ENCODE measurements at regions not wholly inside any gene's neighbourhood (a gene's known extent, or its start where the extent isn't known, plus 50 kb on each side); places are given as distances from the start of the nearest gene placed in this dataset.
"Not testable (repeated sequence)": the region's sequence is repeated elsewhere in the genome, so short reads cannot be mapped to it uniquely, and the experiment has no call there.

DNA sequence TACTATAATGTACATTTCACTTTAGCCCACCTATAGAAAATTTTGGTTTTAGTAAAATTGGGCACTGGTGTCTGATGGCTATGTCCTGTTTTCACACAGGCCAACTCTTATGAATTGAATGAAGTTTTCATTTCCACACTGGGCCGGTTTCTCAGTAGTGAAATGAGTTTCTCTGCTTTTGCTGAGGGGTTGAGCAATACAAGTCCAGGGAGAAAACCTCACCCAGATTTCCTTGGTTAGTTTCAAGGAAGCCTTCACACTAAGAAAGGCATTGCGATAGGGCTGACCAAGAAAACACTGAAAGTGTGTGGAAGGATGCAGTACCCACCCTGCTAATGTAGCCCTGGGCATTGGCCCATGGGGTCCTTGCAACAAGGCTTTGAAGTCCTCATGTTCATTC, 331.5 kb upstream of the CFAP20DC start:
- Mint-ChIP-seq H3K9me3 (peaks cover 1% of the 10 kb centered on the region), H3K36me3 (no peaks in the 10 kb centered on the region), H3K27me3 (no peaks in the 10 kb centered on the region), H3K27ac (no peak overlapping the region), H3K4me3 (no peak overlapping the region), H3K4me1 (peaks cover 6% of the 10 kb centered on the region)
- DNase-seq (ENCODE audit: low spot score in 2 of 2) (no peak), ATAC-seq (ENCODE audit: low read depth) (no peak)

DNA sequence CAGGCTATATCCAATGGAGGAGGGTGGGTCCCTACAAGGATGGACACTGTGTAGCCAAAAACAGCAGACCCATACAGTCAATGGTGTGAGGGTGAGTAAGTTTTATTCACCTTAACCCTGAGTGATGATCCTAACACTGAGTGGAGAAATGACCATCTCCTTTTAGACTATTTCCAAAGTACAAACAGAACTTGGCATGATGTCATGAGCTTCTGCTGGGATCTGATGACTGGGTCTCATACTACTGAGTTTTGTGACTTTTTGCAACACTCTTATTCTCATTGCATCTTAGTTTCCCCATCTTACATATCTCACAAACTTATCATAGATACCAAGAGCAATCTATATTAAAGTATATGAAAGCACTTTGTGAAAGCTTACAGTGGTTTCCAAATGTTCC, 330.3 kb upstream of the CFAP20DC start:
- no peaks in the 10 kb centered on the region for H3K36me3 Mint-ChIP-seq
- H3K27me3 Mint-ChIP-seq, result no peaks in the 10 kb centered on the region
- ATAC-seq (ENCODE audit: low read depth) (no peak), DNase-seq (ENCODE audit: low spot score in 2 of 2) (no peak)
- H3K4me3 Mint-ChIP-seq, result no peak overlapping the region
- H3K4me1 Mint-ChIP-seq, result peaks cover 8% of the 10 kb centered on the region
- H3K9me3 Mint-ChIP-seq, result peaks cover 1% of the 10 kb centered on the region
- no peak overlapping the region for H3K27ac Mint-ChIP-seq

DNA sequence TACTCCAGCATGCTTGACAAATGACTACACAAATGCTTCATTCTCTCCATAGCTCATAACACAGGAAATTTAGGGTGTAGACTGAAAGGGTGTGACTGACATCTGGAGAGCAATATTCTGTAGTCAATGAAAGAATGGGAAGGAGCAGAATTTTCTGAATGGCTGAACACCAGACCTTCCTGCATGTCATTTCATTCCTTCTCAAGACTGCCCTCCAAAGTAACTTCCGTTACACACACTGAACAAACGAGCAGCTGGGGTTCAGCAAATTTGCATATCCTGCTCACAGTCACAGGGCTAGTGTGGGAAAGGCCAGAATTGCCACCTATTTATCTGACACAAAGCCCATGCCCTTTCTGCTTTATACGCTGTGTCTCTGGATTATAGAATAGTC, 325.0 kb upstream of the CFAP20DC start:
- peaks cover 22% of the 10 kb centered on the region for H3K4me1 Mint-ChIP-seq
- peak overlapping the region; percentile 12 for H3K27ac Mint-ChIP-seq
- peak in 1 of 2 donors; percentile 32 for DNase-seq (ENCODE audit: low spot score in 2 of 2)
- peak overlapping the region; percentile 18 for H3K4me3 Mint-ChIP-seq
- ATAC-seq (ENCODE audit: low read depth), result peak; percentile 100
- H3K27me3 Mint-ChIP-seq, result no peaks in the 10 kb centered on the region
- no peaks in the 10 kb centered on the region for H3K36me3 Mint-ChIP-seq
- H3K9me3 Mint-ChIP-seq, result peaks cover 1% of the 10 kb centered on the region

DNA sequence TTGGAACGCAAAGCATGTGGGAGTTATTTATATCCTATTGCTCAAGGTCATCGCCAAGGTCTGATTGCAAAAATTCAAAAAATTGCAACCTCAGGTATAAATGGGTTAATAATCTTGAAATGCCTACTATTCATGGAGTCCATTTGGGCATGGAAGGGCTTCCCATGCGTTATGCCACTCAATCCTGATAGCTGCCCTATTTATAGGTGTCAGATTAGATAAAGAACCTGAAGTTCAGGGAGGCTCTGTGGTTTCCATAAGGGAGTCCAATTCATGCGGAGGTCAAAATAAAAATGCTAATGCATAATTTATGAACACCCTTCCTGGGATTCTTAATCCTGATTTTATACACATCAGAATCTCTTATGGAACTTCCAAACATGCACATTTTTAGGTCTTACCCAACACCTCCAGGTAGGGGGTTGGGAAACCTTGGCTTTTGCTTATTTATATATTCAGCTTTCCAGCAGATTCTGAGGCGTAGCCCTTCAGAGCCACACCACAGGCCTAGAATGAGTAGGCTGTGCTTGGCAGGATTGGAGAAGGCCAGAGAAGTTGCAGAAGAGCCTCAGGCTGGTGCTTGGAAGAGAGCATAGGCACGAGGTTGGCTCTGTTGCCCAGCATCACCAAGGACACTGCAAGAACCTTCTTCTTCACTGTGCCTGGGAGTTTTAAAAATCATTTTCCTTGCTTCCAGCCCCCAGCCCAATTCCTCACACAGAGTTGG, 324.4 kb upstream of the CFAP20DC start:
- peaks cover 27% of the 10 kb centered on the region for H3K4me1 Mint-ChIP-seq
- no peaks in the 10 kb centered on the region for H3K36me3 Mint-ChIP-seq
- DNase-seq (ENCODE audit: low spot score in 2 of 2) (no peak), ATAC-seq (ENCODE audit: low read depth) (no peak)
- peaks cover 1% of the 10 kb centered on the region for H3K9me3 Mint-ChIP-seq
- no peak overlapping the region for H3K4me3 Mint-ChIP-seq
- peak overlapping the region; percentile 12 for H3K27ac Mint-ChIP-seq
- no peaks in the 10 kb centered on the region for H3K27me3 Mint-ChIP-seq

DNA sequence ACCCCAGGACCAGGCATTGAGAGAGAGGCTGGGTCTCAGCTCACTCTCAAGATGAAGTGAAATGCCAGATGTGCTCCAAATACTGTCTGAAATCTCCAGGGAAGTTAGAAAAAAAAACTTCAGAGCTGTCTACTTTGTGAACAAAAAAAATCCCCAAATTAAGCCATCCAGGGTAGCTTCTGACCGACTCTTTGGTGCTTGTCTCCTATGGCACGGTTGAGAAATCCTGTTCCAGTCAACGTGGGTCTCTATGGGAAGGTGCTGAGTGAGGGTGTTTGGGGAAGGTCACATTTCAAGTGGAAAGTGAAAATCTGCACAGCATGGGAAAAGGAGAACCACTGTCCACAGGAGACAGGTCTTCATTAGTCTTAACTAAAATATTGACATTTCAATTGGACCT, 322.5 kb upstream of the CFAP20DC start:
- no peaks in the 10 kb centered on the region for H3K9me3 Mint-ChIP-seq
- H3K36me3 Mint-ChIP-seq, result no peaks in the 10 kb centered on the region
- H3K4me3 Mint-ChIP-seq, result no peak overlapping the region
- DNase-seq (ENCODE audit: low spot score in 2 of 2) (no peak), ATAC-seq (ENCODE audit: low read depth) (no peak)
- H3K27me3 Mint-ChIP-seq, result no peaks in the 10 kb centered on the region
- peaks cover 32% of the 10 kb centered on the region for H3K4me1 Mint-ChIP-seq
- no peak overlapping the region for H3K27ac Mint-ChIP-seq

DNA sequence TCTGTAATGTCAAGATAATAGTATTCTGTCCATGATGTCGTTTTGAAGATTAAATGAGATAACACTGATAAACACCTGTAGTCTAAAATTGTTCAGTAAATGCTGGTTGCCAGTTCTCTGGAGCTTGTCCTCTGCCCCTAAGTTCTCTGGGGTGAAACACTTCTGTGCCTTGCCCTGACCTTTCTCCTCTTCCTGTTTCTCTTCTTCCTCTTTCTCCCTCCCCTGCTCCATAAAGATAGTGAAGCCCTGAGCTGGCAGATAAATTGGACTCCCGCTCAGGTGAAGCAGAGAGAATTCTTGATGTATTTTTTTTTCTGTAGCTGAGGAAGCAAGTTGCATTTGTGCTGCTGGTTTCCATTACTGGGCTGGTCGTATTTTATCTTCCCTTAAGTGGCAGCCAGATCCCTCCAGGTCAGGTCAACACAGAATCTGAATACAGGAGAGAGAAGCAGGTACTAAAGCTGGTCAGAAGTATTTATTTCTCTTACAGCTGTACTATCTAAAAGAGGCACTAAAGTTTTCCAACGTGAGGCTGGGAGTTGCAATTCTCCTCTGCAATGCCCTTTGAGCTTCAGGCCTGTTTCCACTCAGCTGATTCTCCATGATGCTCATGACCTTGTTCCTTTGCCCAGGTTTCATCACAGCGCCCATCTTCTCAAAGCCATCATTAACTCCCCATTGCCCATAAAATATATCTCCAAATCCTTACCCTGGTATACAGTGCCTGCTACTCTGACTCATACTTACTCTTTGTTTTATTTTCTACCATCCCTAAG, 319.3 kb upstream of the CFAP20DC start:
- Mint-ChIP-seq H3K36me3 (no peaks in the 10 kb centered on the region), H3K27me3 (no peaks in the 10 kb centered on the region), H3K4me1 (peaks cover 20% of the 10 kb centered on the region), H3K27ac (no peak overlapping the region), H3K9me3 (no peaks in the 10 kb centered on the region), H3K4me3 (no peak overlapping the region)
- DNase-seq (ENCODE audit: low spot score in 2 of 2) (no peak), ATAC-seq (ENCODE audit: low read depth) (no peak)

DNA sequence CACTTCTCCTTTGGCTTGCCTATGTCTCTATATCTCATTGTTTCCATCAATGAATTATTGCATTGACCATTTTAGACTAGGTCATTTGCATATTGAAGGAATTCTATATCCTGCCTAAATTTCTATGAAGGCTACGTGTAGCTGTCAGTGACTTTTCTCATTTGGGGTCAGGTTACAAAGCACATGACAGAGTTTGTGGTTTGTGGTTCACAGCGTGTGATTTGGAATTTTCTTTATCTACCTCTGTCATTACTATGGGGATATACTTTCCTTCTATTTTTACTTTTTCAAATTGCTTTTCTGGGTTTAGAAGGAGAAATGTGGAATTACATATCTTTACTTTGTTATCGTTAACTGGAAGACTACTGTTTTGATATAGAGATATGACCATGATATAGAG, 317.3 kb upstream of the CFAP20DC start:
- Mint-ChIP-seq H3K27me3 (no peaks in the 10 kb centered on the region), H3K4me3 (no peak overlapping the region), H3K4me1 (peaks cover 14% of the 10 kb centered on the region), H3K27ac (no peak overlapping the region), H3K36me3 (peaks cover 2% of the 10 kb centered on the region), H3K9me3 (no peaks in the 10 kb centered on the region)
- DNase-seq (ENCODE audit: low spot score in 2 of 2) (no peak), ATAC-seq (ENCODE audit: low read depth) (no peak)

DNA sequence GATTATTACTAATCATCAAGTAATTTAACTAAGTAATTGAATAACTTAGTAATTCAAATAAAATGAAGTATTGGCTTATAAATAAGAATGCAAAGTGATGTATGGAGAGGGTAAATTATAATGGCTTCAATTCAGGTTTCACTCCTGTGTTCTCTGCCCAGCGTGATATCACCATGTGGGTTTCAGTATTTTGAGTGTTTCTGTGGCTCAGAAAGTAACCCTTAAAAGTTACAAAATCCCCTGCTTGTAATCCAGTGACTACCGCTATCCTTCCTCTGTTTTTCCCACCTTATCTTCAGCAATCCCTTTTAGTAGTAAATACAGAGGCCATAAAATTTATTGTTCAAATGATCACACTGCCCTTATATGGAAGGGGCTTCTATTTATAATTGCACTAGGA, 316.4 kb upstream of the CFAP20DC start:
- Mint-ChIP-seq H3K4me3 (no peak overlapping the region), H3K9me3 (peaks cover 2% of the 10 kb centered on the region), H3K27me3 (no peaks in the 10 kb centered on the region), H3K36me3 (peaks cover 2% of the 10 kb centered on the region), H3K4me1 (peaks cover 13% of the 10 kb centered on the region), H3K27ac (no peak overlapping the region)
- no peak for DNase-seq (ENCODE audit: low spot score in 2 of 2)
- ATAC-seq (ENCODE audit: low read depth), result no peak

DNA sequence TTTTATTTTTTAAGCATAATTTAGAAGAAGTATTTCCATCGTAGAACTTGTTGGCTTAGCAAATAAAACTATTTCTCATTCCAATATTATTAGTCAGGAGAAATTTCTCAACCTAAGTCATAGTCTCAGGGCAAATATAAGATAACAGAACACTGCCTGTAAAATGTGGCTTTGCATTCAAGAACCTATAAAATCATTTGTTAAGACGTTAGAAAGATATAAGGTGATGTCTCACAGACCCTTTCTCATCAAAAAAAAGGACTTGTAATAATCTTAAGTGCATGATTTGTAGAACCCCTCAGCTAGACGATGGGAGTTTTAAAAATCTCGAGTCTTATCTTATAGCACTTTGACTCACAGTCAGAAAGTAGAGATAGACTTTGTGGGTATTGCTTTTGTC, 314.7 kb upstream of the CFAP20DC start:
- peaks cover 2% of the 10 kb centered on the region for H3K36me3 Mint-ChIP-seq
- H3K27ac Mint-ChIP-seq, result no peak overlapping the region
- H3K27me3 Mint-ChIP-seq, result no peaks in the 10 kb centered on the region
- no peak overlapping the region for H3K4me3 Mint-ChIP-seq
- peaks cover 11% of the 10 kb centered on the region for H3K4me1 Mint-ChIP-seq
- ATAC-seq (ENCODE audit: low read depth) (no peak), DNase-seq (ENCODE audit: low spot score in 2 of 2) (no peak)
- peaks cover 2% of the 10 kb centered on the region for H3K9me3 Mint-ChIP-seq

DNA sequence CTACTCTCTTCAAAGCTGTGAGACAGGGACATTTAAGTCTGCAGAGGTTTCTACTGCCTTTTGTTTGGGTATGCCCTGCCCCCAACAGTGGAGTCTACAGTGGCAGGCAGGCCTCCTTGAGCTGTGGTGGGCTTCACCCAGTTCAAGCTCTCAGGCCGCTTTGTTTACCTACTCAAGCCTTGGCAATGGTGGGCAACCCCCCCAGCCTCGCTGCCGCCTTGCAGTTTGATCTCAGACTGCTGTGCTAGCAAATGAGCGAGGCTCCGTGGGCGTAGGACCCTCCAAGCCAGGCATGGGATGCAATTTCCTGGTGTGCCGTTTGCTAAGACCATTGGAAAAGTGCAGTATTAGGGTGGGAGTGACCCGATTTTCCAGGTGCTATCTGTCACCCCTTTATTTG, 310.5 kb upstream of the CFAP20DC start:
- not testable (repeated sequence) for H3K27ac Mint-ChIP-seq, H3K36me3 Mint-ChIP-seq

DNA sequence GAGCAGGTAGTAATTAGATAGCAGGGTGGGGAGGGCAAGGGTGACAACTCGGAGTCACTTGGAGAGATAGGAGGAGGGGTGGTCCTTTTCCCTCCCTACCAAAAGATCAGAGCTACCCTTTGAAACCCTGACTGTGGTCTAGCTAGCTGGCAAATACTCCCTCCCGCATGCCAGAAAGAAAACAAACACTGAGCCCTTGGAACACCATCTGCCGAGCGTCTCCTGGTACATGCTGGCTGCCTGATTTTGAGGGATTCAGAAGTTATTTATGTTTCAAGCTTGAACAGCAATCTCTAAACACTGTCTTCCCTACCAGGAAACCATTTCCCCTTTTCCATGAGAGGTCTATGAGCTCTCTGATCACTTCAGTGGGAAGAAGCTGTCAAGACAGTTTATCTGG, 291.6 kb upstream of the CFAP20DC start:
- Mint-ChIP-seq H3K36me3 (no peaks in the 10 kb centered on the region), H3K4me3 (no peak overlapping the region), H3K27me3 (no peaks in the 10 kb centered on the region), H3K27ac (no peak overlapping the region), H3K9me3 (no peaks in the 10 kb centered on the region), H3K4me1 (peaks cover 9% of the 10 kb centered on the region)
- ATAC-seq (ENCODE audit: low read depth), result no peak
- no peak for DNase-seq (ENCODE audit: low spot score in 2 of 2)

More for the DNA sequence above, 310.5 kb upstream of the CFAP20DC start:
- not testable (repeated sequence) for ATAC-seq (ENCODE audit: low read depth); H3K4me1 Mint-ChIP-seq; H3K27me3 Mint-ChIP-seq; H3K4me3 Mint-ChIP-seq; DNase-seq (ENCODE audit: low spot score in 2 of 2); H3K9me3 Mint-ChIP-seq

DNA sequence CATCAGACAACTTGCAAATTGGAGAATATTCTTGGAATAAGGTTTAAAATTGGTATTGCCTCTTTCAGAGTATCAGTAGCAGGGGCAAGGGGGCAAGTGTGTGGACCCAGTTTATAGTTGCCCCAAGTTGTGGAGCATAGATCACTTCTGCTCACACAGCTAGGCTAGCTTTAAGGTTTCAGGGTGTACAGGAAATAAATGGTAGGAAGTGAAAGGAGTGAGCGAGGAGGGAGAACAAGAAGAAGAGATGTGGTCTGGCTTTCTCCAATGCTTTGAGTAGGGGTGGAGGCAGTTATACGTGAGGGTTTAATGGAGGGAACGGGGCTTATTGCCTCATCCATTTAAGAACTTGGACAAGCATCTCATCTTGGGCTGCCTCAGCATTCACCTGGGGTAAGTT, 290.0 kb upstream of the CFAP20DC start:
- Mint-ChIP-seq H3K4me3 (no peak overlapping the region), H3K9me3 (no peaks in the 10 kb centered on the region), H3K4me1 (peaks cover 9% of the 10 kb centered on the region), H3K27ac (peak overlapping the region; percentile 2), H3K27me3 (no peaks in the 10 kb centered on the region), H3K36me3 (no peaks in the 10 kb centered on the region)
- ATAC-seq (ENCODE audit: low read depth) (peak; percentile 29), DNase-seq (ENCODE audit: low spot score in 2 of 2) (no peak)

DNA sequence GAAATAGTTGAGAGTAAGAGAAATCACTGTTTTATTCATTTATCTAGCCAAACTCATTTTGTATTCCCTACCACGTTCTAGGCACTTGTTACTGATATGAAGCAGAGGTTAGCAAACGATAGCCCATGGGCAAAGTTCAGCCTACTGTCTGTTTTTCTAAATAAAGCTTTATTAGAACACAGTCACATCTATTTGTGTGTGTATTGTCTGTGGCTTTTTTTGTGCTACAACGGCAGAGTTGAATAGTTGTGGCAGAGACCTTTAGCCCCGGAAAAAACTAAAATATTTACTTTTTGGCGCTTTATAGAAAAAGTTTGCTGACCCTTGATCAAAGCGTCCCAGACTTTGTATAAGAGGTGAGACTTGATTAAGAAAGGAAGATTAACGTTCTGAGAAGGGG, 289.1 kb upstream of the CFAP20DC start:
- DNase-seq (ENCODE audit: low spot score in 2 of 2), result no peak
- Mint-ChIP-seq H3K4me3 (no peak overlapping the region), H3K27ac (no peak overlapping the region), H3K4me1 (peaks cover 9% of the 10 kb centered on the region), H3K27me3 (no peaks in the 10 kb centered on the region), H3K36me3 (no peaks in the 10 kb centered on the region), H3K9me3 (peaks cover 1% of the 10 kb centered on the region)
- no peak for ATAC-seq (ENCODE audit: low read depth)

DNA sequence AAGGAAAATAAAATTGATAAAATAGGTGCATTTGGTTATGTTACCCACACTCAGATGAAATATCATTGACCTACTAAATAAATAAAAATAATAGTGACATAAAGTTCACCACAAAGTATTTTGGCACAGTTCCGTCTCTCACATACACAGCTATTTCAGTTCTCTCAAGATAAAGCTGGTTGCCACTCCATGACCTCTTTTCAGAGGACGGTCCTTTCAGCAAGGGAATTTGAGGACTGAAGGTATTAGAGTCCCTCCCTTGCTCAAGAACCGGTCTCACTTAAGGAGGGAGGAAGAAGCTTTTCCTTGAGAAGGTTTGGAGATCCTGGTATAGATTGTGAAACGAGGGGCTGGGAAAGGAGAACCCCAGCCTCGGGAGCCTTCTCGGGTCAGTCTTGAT, 285.5 kb upstream of the CFAP20DC start:
- Mint-ChIP-seq H3K4me3 (no peak overlapping the region), H3K9me3 (peaks cover 7% of the 10 kb centered on the region), H3K27me3 (no peaks in the 10 kb centered on the region), H3K36me3 (peaks cover 2% of the 10 kb centered on the region), H3K27ac (no peak overlapping the region), H3K4me1 (peaks cover 7% of the 10 kb centered on the region)
- ATAC-seq (ENCODE audit: low read depth) (no peak), DNase-seq (ENCODE audit: low spot score in 2 of 2) (no peak)

DNA sequence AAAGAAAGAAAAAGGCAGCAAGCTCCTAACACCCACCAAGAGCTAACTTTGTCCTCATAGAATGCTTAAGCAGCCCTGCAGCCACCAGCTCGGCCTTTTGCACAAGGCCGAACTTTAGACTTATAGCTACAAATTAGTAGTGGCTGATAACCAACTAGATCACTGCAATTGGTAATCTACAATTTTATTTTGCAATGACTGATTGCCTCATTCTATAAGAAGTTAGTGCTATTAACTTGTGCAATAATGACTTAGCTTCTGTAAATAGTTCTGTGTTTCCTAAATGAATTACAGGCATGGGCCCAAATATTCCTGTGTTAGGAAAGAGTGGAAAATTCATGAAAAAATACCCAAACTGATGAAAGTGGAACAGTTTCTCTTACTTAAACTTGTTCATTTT, 284.8 kb upstream of the CFAP20DC start:
- Mint-ChIP-seq H3K9me3 (peaks cover 7% of the 10 kb centered on the region), H3K4me1 (peaks cover 1% of the 10 kb centered on the region), H3K36me3 (peaks cover 2% of the 10 kb centered on the region), H3K4me3 (no peak overlapping the region), H3K27ac (no peak overlapping the region), H3K27me3 (no peaks in the 10 kb centered on the region)
- no peak for ATAC-seq (ENCODE audit: low read depth)
- DNase-seq (ENCODE audit: low spot score in 2 of 2), result no peak

Measured in memory B cell (primary cell).